H9 (cell line): ENCODE measurements at regions not wholly inside any gene's neighbourhood (a gene's known extent, or its start where the extent isn't known, plus 50 kb on each side); places are given as distances from the start of the nearest gene placed in this dataset.

Source experiments
- DNase-seq: peaks from one replicate; pipeline ENCODE4 v3.0.0-alpha.2; 2017
- H2AFZ ChIP-seq: one replicate; pipeline ENCODE4 v1.6.1; 2013; ENCODE audit warnings: mild to moderate bottlenecking, low read length, control low read depth, moderate library complexity
- H2AK5ac ChIP-seq: 2 replicates; pipeline ENCODE4 v1.6.1; 2013; ENCODE audit warnings: low read length, control low read depth, mixed read lengths; ENCODE audit not compliant: insufficient read length
- H2BK120ac ChIP-seq: one replicate; pipeline ENCODE4 v1.6.1; 2013; ENCODE audit warnings: low read depth, mild to moderate bottlenecking, low read length, control low read depth, inconsistent platforms; ENCODE audit not compliant: poor library complexity, severe bottlenecking
- H2BK12ac ChIP-seq: 2 replicates; pipeline ENCODE4 v1.6.1; 2013; ENCODE audit warnings: low read length, control low read depth, mixed read lengths, low read depth; ENCODE audit not compliant: insufficient read length
- H2BK15ac ChIP-seq: 2 replicates; pipeline ENCODE4 v1.6.1; 2013; ENCODE audit warnings: low read depth, low read length, control low read depth
- H2BK20ac ChIP-seq: one replicate; pipeline ENCODE4 v1.6.1; 2013; ENCODE audit warnings: low read depth, mild to moderate bottlenecking, low read length, control low read depth, inconsistent platforms; ENCODE audit not compliant: poor library complexity, severe bottlenecking
- H2BK5ac ChIP-seq: 2 replicates; pipeline ENCODE4 v1.6.1; 2013; ENCODE audit warnings: low read length, control low read depth, mixed read lengths; ENCODE audit not compliant: insufficient read length
- H3K14ac ChIP-seq: 2 replicates; pipeline ENCODE4 v1.6.1; 2013; ENCODE audit warnings: low read length, control low read depth; ENCODE audit not compliant: insufficient read depth
- H3K18ac ChIP-seq: 2 replicates; pipeline ENCODE4 v1.6.1; 2013; ENCODE audit warnings: low read depth, mild to moderate bottlenecking, mixed read lengths, low read length, control low read depth; ENCODE audit not compliant: insufficient read length
- H3K23ac ChIP-seq: 2 replicates; pipeline ENCODE4 v1.6.1; 2013; ENCODE audit warnings: low read length, control low read depth, mixed read lengths, low read depth; ENCODE audit not compliant: insufficient read length
- H3K23me2 ChIP-seq: 2 replicates; pipeline ENCODE4 v1.6.1; 2013; ENCODE audit warnings: low read depth, mild to moderate bottlenecking, mixed read lengths, low read length, control low read depth; ENCODE audit not compliant: insufficient read length, poor library complexity, severe bottlenecking
- H3K27ac ChIP-seq: 2 replicates; pipeline ENCODE4 v1.5.1; 2013; ENCODE audit warnings: low read length, control low read depth, mixed read lengths, low read depth; ENCODE audit not compliant: insufficient read length
- H3K27me3 ChIP-seq: 2 replicates; pipeline ENCODE4 v1.6.1; 2013; ENCODE audit warnings: low read length, control low read depth, inconsistent platforms; ENCODE audit not compliant: insufficient read depth
- H3K4ac ChIP-seq: 2 replicates; pipeline ENCODE4 v1.6.1; 2013; ENCODE audit warnings: low read depth, mild to moderate bottlenecking, control low read depth, inconsistent platforms, low read length, moderate library complexity
- H3K4me1 ChIP-seq: 2 replicates; pipeline ENCODE4 v1.6.1; 2013; ENCODE audit warnings: low read length, control low read depth, inconsistent platforms; ENCODE audit not compliant: insufficient read depth
- H3K4me2 ChIP-seq: 2 replicates; pipeline ENCODE4 v1.6.1; 2013; ENCODE audit warnings: low read length, control low read depth, mixed read lengths; ENCODE audit not compliant: insufficient read length, insufficient read depth
- H3K56ac ChIP-seq: 2 replicates; pipeline ENCODE4 v1.6.1; 2013; ENCODE audit warnings: low read depth, mild to moderate bottlenecking, mixed read lengths, low read length, control low read depth; ENCODE audit not compliant: insufficient read length
- H3K79me1 ChIP-seq: 2 replicates; pipeline ENCODE4 v1.6.1; 2013; ENCODE audit warnings: low read depth, mild to moderate bottlenecking, moderate library complexity, low read length, control low read depth, inconsistent platforms; ENCODE audit not compliant: insufficient read depth, poor library complexity, severe bottlenecking
- H3K79me2 ChIP-seq: 2 replicates; pipeline ENCODE4 v1.6.1; 2013; ENCODE audit warnings: low read length, control low read depth, inconsistent platforms; ENCODE audit not compliant: insufficient read depth
- H3K9ac ChIP-seq: 2 replicates; pipeline ENCODE4 v1.6.1; 2013; ENCODE audit warnings: low read length, control low read depth, mixed read lengths; ENCODE audit not compliant: insufficient read length; ENCODE audit errors: extremely low read depth
- H3K9me3 ChIP-seq: one replicate; pipeline ENCODE4 v1.6.1; 2013; ENCODE audit warnings: low read depth, low read length, inconsistent platforms; ENCODE audit not compliant: control insufficient read depth
- H3T11ph ChIP-seq: one replicate; pipeline ENCODE4 v1.6.1; 2013; ENCODE audit warnings: mild to moderate bottlenecking, low read length, control low read depth, inconsistent platforms
- H4K20me1 ChIP-seq: one replicate; pipeline ENCODE4 v1.6.1; 2013; ENCODE audit not compliant: control insufficient read depth, insufficient read length, insufficient read depth
- H4K5ac ChIP-seq: 2 replicates; pipeline ENCODE4 v1.6.1; 2013; ENCODE audit warnings: low read depth, mild to moderate bottlenecking, mixed read lengths, low read length, control low read depth; ENCODE audit not compliant: insufficient read length
- H4K8ac ChIP-seq: replicated peaks from 2 replicates; pipeline ENCODE4 v1.6.1; 2013; ENCODE audit warnings: low read length, control low read depth, mixed read lengths, low read depth; ENCODE audit not compliant: insufficient read length
- H4K91ac ChIP-seq: 2 replicates; pipeline ENCODE4 v1.6.1; 2013; ENCODE audit warnings: low read depth, mild to moderate bottlenecking, moderate library complexity, mixed read lengths, low read length, control low read depth; ENCODE audit not compliant: insufficient read length
- H3K27ac Mint-ChIP-seq, 3 experiments: 2 replicates in 2 of 3; 3 replicates in 1 of 3; pipeline ENCODE4 v1.8.0; 2020 to 2021; ENCODE audit warnings: mixed read lengths in 3 of 3, mild to moderate bottlenecking in 1 of 3, moderate library complexity in 1 of 3
- H3K27me3 Mint-ChIP-seq: 2 replicates; pipeline ENCODE4 v1.8.0; 2021; ENCODE audit warnings: low read depth, mild to moderate bottlenecking, moderate library complexity, mixed read lengths
- H3K36me3 Mint-ChIP-seq, 3 experiments: 2 replicates in 2 of 3; 3 replicates in 1 of 3; pipeline ENCODE4 v1.8.0; 2020 to 2021; ENCODE audit warnings: low read depth in 3 of 3, mixed read lengths in 3 of 3; ENCODE audit not compliant: insufficient read depth in 1 of 3
- H3K4me1 Mint-ChIP-seq, 2 experiments: 2 replicates each; pipeline ENCODE4 v1.8.0; 2020; ENCODE audit warnings: mixed read lengths in 2 of 2
- H3K4me3 Mint-ChIP-seq, 2 experiments: 2 replicates in 1 of 2; 3 replicates in 1 of 2; pipeline ENCODE4 v1.8.0; 2020 to 2021; ENCODE audit warnings: mild to moderate bottlenecking in 2 of 2, mixed read lengths in 2 of 2, moderate library complexity in 1 of 2
- H3K9me3 Mint-ChIP-seq, 2 experiments: 2 replicates in 1 of 2; 3 replicates in 1 of 2; pipeline ENCODE4 v1.8.0; 2020; ENCODE audit warnings: mild to moderate bottlenecking in 2 of 2, mixed read lengths in 2 of 2, moderate library complexity in 1 of 2
- WGBS: extraction: QIAGEN DNeasy Blood & Tissue Kit; methylation state at CpG from one replicate; pipeline ENCODE4 v1.1.7; 2013; ENCODE audit warnings: missing lambda C conversion rate, low lambda C conversion rate, mixed read lengths; ENCODE audit not compliant: insufficient read length; ENCODE audit errors: extremely low coverage; 5-methylcytosine and 5-hydroxymethylcytosine counted together
- TF ChIP-seq, protein P1 (sequence below): fragments of 200-600 bp; sonication (generic); conservative IDR thresholded peaks from 3 replicates; pipeline ENCODE4 v1.8.0; 2021; ENCODE audit warnings: antibody characterized with exemption, mild to moderate bottlenecking

DNA sequence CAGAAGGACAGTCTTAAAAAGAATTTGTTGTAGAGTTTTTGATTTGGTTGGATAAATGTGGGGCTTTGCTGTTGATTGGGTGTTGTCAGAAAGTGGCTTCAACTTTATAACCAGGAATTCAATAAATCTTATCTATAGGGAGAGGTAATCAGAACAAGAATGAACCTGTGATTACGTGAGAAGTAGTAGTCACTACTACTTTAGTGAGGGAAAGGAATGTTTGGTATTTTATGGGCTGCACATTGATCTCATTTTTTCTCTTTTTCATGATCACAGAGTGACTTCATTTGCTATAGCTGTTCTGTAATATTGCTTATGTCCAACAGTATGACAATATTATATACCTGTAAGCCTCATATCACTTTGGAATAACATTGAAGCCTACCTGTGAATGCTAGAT lies 485.2 kb upstream of the BCHE start:
- Histone ChIP-seq H4K91ac (no peak overlapping the region), H3K18ac (no peak overlapping the region), H4K8ac (no peak overlapping the region), H2AK5ac (no peak overlapping the region), H3K4ac (no peak overlapping the region), H2BK15ac (no peak overlapping the region), H2BK20ac (no peak overlapping the region), H3K27me3 (no peaks in the 10 kb centered on the region), H3K4me2 (no peak overlapping the region), H3K79me2 (no peaks in the 10 kb centered on the region), H2BK5ac (no peak overlapping the region), H2AFZ (no peak overlapping the region), H2BK120ac (no peak overlapping the region), H3K56ac (no peak overlapping the region), H3K79me1 (no peaks in the 10 kb centered on the region), H3K9ac (no peak overlapping the region), H3T11ph (no peak overlapping the region), H3K23ac (no peak overlapping the region), H3K4me1 (no peaks in the 10 kb centered on the region), H3K23me2 (no peaks in the 10 kb centered on the region), H3K14ac (no peak overlapping the region), H2BK12ac (no peak overlapping the region), H4K20me1 (no peaks in the 10 kb centered on the region), H3K9me3 (no peaks in the 10 kb centered on the region), H4K5ac (no peak overlapping the region), H3K27ac (no peak overlapping the region)
- Mint-ChIP-seq H3K27me3 (no peaks in the 10 kb centered on the region), H3K4me3 (no peak overlapping the region), H3K36me3 (no peaks in the 10 kb centered on the region), H3K4me1 (no peaks in the 10 kb centered on the region), H3K9me3 (no peaks in the 10 kb centered on the region; a peak in 1 of 5 replicates), H3K27ac (no peak overlapping the region)
- no CpG with 5 or more reads among the region's 1 CpG for WGBS
- no peak for DNase-seq
- TF ChIP-seq, protein P1, sequence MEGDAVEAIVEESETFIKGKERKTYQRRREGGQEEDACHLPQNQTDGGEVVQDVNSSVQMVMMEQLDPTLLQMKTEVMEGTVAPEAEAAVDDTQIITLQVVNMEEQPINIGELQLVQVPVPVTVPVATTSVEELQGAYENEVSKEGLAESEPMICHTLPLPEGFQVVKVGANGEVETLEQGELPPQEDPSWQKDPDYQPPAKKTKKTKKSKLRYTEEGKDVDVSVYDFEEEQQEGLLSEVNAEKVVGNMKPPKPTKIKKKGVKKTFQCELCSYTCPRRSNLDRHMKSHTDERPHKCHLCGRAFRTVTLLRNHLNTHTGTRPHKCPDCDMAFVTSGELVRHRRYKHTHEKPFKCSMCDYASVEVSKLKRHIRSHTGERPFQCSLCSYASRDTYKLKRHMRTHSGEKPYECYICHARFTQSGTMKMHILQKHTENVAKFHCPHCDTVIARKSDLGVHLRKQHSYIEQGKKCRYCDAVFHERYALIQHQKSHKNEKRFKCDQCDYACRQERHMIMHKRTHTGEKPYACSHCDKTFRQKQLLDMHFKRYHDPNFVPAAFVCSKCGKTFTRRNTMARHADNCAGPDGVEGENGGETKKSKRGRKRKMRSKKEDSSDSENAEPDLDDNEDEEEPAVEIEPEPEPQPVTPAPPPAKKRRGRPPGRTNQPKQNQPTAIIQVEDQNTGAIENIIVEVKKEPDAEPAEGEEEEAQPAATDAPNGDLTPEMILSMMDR, result no peak
